C4-2B (cell line): ENCODE measurements at regions not wholly inside any gene's neighbourhood (a gene's known extent, or its start where the extent isn't known, plus 50 kb on each side); places are given as distances from the start of the nearest gene placed in this dataset.

Experiments
- ZFX ChIP-seq: fragments of 450-650 bp; IDR thresholded peaks from 2 replicates; pipeline ENCODE4 v1.6.1; 2017
- TF ChIP-seq, protein P1 (sequence below): fragments of 450-650 bp; conservative IDR thresholded peaks from 2 replicates; pipeline ENCODE4 v1.5.1; 2017; ENCODE audit warnings: mild to moderate bottlenecking

- TF ChIP-seq, protein P1, sequence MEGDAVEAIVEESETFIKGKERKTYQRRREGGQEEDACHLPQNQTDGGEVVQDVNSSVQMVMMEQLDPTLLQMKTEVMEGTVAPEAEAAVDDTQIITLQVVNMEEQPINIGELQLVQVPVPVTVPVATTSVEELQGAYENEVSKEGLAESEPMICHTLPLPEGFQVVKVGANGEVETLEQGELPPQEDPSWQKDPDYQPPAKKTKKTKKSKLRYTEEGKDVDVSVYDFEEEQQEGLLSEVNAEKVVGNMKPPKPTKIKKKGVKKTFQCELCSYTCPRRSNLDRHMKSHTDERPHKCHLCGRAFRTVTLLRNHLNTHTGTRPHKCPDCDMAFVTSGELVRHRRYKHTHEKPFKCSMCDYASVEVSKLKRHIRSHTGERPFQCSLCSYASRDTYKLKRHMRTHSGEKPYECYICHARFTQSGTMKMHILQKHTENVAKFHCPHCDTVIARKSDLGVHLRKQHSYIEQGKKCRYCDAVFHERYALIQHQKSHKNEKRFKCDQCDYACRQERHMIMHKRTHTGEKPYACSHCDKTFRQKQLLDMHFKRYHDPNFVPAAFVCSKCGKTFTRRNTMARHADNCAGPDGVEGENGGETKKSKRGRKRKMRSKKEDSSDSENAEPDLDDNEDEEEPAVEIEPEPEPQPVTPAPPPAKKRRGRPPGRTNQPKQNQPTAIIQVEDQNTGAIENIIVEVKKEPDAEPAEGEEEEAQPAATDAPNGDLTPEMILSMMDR, result no peak
- no peak for TF ChIP-seq ZFX
These were observed 157.7 kb upstream of the PROK2 start for GRCh38 chr3:71942432-71943187.
